Inferior parietal cortex (tissue), 1 donor: ENCODE measurements at regions not wholly inside any gene's neighbourhood (a gene's known extent, or its start where the extent isn't known, plus 50 kb on each side); places are given as distances from the start of the nearest gene placed in this dataset.
"Not testable (repeated sequence)": the region's sequence is repeated elsewhere in the genome, so short reads cannot be mapped to it uniquely, and the experiment has no call there.

Experiments
- DNase-seq: peaks from one replicate; pipeline ENCODE4 v3.0.0-alpha.2; 2016; ENCODE audit errors: extremely low spot score

DNA sequence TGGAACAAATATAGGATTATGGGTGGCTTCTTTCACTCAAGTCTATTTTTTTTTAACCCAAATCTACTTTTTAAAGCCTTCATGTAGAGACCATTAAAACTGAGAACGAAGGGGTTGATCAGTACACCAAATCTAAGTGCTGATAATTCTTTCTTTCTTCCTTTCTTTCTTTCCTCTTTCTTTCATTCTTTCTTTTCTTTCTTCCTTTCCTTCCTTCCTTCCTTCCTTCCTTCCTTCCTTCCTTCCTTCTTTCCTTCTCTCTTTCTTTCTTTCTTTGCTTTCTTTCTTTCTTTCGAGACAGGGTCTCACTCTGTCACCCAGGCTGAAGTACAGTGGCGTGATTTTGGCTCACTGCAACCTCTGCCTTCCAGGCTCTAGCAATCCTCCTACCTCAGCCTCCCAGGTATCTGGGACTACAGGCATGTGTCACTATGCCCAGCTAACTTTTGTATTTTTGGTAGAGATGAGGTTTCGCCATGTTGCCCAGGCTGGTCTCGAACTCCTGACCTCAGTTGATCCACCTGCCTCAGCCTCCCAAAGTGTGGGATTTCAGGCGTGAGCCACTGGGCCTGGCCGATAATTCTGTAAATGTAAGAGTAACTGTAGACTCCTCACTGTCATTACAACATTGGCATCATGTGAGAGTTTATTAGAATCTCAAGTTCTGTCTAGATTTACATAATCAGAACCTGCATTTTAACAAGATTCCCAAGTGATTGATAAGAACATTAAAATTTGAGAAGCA, 236.4 kb downstream of the TFEC start:
- no peak for DNase-seq

DNA sequence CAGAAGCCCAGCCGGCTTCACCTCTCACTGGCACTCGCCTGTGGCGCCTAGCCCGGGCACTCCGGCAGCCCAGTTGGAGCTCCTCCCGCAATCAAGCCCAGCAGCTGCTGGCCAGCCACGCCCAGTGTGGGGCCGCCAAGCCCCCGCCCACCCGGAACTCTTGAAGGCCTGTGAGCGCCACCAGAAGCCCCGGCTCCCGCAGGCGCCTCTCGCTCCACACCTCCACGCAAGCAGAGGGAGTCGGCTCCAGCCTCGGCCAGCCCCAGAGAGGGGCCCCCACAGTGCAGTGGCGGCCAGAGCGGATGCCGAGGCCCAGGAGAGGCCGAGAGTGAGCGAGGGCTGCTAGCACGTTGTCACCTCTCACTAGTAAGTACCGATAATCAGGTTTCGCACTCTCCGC, 240.7 kb downstream of the TFEC start:
- no peak for DNase-seq

DNA sequence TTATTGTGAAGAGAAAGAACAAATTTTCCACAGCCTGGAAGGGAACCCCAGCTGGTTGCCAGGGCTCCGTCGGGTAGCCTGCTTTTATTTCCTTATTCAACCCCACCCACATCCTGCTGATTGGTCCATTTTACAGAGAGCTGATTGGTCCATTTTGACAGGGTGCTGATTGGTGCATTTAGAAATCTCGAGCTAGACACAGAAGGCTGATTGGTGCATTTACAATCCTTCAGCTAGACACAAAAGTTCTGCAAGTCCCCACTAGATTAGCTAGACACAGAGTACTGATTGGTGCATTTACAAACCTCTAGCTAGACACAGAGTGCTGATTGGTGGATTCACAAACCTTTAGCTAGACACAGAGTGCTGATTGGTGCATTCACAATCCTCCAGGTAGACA, 241.1 kb downstream of the TFEC start:
- DNase-seq, result not testable (repeated sequence)

DNA sequence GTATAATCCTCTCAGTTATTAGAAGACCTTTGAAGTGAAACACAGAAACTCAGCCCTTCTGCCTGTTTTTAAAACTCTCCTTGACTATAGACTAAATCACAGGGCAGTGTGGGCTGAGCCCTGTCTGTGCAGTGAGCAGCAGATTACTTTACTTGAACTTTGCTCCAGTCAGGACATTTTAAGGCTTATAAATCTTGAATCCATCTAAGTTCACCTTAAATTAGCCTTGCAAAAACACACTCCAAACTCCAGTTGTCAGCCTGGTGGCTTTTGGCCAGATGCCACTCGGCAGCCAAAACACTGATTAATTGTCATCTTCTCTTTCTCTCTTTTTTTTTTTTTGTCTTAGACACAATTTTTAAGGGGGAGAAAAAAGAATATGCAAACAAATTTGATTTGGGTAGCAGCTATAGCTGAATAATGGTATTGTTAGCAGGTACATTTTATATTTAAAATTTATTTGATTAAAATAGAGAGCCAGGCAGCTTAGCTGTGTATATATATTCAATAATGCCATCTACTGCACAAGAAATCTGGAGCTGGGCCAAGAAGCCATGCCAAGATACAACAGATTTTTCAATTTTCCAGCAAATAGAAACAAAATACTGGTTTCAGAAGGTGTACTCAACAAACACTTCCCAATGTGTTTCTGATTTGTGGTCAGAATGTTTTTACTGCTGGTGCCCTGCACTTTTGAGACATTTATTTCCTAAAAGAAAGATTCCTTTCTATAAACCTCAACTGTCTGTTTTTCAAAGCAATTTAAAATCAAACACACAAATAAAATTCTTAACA, 247.7 kb downstream of the TFEC start:
- DNase-seq, result no peak

DNA sequence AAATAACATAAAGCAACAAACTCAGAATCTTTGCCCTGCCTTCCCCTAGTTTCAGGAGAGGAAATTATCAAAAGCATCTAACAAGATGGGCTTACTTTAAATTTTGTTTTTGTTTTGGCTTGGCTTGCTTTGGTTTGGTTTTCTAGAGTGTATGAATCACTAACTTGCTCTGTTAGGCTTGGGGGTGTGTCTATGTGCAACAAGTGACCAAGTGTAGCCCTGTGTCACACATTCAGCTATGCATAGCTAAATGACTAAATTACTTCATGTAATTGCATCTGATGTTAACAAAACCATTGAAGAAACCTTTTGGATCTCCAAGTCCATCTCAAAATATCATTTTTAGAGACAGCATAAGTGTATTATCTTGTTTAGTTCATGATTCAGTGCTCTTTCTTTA, 251.0 kb downstream of the TFEC start:
- DNase-seq, result no peak

DNA sequence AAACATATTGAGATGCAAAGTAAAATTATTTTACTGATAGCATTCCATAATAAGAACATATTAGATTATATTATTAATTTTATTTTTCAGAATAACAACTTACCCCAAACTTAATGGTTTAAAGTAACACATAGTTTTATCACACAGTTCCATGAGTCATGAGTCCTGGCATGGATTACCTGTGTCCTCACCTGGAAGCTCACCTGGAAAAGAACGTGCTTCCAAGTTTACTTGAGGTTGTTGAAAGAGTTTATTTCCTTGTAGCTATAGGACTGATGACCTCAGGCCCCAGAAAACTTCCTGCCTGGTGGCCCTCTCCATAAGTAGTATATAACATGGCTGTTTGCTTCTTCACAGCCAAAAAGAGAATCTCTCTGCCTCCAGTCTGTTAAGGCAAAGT, 254.6 kb downstream of the TFEC start:
- no peak for DNase-seq

DNA sequence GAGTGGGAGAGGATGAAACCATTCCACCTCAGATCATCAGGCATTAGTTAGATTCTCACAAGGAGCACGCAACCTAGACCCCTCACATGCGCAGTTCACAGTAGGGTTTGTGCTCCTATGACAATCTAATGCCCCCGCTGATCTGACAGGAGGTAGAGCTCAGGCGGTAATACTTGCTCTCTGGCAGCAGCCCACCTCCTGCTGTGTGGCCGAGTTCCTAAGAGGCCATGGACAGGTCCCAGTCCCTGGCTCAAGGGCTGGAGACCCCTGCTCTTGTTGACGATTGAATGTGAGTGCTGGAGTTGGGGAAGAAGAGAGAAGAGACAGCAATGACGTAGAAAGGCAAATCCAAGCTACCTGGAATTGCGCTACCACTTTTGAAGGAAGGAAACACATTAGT, 267.2 kb downstream of the TFEC start:
- no peak for DNase-seq

DNA sequence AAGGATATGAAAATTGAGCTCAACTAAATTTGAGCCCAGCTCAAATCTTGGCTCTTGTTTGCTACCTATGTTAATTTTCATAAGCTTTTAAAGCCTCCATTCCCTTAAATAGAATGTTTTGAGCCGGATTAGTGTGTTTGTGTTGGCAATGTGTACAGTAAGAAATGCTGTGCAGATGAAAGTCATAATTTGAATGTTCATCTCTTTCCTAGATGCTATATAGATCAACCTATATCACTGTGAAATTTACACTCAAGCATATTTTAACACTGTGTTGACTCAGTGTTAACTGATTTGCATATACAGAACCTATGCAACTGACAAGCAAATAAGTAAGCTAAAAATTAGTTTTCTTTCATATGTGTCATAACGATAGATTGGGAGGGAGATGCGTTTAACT, 272.5 kb downstream of the TFEC start:
- DNase-seq, result no peak

DNA sequence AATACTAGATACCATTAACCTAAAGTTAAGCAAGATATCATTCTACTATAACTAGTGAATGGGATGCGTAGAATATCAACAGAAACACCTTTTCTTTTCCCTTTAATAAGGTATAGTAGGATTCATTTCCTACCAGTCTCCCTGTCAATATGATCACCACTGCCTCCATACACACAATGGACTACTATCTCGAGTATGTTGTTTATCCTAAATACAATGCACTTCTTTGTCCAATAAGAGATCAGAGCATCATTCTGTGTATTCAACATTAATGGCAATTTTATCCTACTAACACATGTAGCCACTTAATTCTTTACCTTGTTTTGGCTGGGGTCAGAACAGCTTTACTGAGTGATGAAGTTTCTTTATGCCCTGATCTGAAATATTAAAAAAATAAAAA, 276.3 kb downstream of the TFEC start:
- DNase-seq, result no peak

DNA sequence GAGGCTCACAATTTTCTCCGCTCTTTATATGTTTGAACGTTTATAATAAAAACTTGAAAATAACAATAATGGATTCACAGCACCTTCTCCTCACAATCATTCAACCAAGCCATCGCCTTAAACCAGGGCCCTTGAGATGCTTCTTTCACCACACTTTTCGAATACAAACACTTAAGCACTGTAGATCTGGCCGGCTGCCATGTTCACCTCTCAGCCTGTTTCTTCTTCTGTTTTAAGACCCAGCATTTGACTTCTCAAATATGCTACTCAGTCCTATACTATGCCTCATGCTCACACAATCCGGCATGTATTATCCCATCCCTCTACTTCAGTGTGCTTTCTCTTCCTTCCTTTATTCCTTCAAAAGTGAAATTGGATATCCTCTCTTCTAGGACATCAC, 280.6 kb downstream of the TFEC start:
- DNase-seq, result no peak

DNA sequence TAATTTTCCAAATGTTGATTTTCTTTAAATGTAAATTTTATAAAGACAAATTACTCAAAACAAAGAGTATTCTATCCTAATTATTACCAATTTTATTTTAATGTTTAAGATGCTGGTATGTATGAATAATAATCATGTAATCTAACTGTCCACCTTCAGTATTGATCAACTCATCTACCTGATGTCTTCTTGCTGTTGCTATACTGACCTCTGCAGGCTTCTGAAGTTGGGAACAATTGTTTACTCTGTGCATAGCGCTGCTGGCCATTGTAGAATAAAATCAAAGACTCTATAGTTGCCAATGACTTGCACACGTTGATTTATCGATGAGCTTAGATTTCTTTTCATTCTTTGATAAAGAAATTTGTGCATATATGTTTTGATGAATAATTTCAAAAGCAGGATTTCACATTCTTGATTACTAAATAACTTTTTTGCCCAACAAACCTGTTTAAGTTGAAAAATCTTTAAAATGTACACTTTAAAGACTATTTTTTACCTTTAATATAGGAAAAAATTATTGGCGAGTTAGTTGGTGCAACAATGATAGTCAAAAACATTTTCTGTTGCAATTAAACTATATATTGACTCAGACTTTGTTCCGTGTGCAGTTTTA, 282.3 kb downstream of the TFEC start:
- DNase-seq, result no peak

DNA sequence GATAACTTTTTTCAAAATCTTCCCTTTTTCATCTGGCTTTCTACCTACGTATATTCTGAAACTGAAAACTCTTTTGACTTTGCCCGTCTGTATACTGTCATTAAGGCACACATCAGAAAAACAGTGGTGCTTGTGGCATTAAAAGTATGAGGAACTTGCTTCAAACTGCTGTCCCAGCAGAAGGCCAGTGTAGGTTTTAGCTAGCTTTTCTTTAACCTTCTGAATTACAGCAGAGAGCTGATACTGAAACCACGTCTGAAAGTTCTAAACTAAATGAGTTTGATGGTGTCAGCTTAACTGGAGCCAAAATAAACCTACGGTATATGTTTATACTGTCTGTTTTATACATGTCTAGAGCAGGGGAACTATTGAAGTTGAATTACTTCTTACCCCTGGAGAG, 283.4 kb downstream of the TFEC start:
- DNase-seq, result no peak

DNA sequence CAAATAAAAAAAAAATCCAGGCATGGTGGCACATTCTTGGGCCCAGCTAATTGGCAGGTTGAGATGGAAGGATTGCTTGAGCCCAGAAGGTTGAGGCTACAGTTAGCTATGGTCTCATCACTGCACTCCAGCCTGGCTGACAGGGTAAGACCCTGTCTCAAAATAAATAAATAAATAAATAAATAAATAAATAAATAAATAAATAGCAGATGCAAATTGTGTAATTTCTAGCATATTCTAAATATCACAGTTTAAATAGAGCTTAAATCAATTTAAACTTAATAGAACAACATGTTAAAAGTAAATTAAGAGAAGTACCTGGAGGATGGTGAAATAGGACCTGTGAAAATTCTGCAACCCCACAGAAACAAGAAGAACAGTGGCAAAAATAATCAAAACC, 290.5 kb downstream of the TFEC start:
- DNase-seq, result no peak

DNA sequence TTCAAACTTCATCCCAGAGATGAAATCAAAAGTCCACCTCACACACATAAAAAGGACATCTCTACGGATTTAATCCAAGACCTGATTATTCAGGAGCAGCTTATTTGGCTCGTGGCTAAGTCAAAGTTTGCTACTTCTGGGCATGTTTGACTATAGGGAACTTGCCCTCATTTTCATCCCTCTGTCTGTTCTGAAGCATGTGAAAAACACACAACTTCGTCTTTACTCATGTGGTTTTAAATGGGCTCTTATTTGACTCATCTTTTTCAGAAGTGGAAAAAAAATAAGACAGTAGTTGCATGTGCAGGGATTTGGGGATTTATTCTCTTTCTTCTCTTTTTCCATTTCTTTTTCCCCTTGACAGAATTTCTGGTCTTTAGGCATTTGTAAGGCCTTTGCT, 295.9 kb downstream of the TFEC start:
- no peak for DNase-seq

DNA sequence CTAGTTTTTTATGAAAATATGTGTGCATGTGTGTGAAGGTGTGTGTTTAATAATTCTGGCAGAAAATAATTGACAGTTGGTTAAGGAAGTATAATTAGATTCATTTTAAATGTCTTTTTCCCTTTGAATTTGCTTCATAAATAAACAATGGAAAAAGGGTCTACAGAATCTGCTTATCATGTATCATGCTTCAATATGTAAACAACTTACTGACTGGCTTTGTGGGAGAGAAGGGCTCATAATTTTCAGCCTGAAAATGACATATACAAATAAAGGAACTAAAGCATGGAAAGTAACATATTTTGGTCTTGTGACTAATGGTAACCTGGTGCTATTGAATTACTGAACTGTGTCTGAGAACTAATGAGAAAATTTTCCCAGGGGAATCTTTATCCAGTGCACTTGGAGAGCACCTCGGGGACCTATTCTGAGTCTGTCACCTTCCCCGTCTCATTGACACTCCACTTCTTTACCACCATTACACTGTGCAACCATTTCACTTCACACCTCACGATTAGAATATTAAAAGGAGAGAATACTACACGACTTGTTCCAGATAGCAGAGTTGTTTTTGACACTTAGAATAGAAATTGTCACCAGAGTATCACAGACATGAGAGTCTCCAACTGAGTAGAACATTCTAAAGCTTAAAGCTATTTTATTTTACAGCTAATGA, 298.6 kb downstream of the TFEC start:
- no peak for DNase-seq

DNA sequence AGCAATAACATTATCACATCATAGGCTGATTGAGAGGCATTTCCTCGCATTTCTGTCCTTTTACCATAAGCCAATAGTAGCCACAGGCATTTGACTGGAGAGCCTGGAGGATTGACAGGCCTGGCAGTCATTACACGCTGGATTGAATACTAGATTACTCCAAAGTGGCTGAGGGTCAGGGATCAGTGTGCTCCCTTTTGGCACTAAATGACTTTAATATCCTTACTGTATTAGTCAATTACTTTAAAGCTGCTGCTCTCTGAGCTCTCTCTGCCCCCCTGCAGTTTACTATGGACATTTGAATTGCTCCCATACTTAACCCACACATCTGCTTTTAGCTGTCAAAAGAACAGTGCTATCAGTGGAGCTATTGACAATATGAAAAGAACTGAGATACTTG, 302.0 kb downstream of the TFEC start:
- no peak for DNase-seq

DNA sequence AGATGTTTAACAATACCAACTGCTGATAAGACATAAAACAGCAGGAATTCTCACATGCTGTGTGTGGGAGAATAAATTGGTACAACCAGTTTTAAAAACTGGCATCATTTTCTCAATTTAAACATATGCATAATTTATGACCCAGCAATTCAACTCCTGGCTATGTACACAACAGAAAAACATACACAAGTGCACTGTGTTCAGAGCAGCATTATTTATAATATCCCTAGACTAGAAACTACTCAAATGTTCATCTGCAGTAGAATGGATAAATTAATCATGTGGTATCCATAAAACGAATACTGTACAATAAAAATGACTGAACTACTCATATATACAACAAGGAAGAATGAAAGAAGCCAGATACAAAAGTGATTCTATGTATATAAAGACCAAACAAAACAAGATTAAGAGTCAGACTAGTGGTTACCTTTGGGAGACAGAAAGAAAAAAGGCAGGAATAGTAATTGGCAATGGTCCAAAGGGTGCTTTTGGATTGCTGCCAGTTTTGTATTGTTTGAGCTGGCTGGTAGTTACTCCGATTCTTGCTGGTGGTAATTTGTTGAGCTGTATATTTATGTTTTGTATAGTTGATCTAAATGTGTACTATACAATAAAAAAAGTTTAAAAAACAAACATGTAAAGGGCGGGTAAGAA, 306.0 kb downstream of the TFEC start:
- DNase-seq, result no peak

DNA sequence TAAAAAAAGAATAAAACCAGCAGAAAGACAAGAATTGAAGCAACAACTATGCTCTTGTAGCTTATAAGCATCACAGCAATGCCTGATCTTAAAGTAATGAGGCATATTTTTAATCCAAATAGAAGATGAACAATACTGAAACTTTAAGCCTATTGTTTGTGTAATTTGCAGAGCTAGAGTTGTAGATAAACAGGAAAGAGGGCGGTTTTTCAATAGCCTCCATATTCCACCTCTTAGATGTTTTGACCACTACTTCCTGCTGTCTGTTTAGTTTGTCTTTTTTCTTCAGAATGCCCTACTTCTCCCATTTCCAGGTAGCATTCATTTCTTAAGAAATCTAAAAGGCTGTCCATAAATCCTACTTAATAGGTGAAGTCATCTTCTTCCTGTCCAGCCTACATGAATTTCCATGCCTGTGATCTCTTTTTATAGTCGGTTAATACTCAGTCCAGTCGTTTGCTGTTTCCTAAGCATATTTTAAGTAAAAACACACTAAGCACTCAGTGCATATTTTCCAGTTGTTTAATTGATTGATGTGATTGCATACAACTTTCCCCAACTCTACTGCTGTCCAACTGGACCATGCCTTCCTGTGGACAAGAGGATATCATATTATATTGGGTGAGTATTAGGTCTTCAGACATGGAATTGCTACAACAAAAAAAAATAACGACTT, 308.1 kb downstream of the TFEC start:
- no peak for DNase-seq

DNA sequence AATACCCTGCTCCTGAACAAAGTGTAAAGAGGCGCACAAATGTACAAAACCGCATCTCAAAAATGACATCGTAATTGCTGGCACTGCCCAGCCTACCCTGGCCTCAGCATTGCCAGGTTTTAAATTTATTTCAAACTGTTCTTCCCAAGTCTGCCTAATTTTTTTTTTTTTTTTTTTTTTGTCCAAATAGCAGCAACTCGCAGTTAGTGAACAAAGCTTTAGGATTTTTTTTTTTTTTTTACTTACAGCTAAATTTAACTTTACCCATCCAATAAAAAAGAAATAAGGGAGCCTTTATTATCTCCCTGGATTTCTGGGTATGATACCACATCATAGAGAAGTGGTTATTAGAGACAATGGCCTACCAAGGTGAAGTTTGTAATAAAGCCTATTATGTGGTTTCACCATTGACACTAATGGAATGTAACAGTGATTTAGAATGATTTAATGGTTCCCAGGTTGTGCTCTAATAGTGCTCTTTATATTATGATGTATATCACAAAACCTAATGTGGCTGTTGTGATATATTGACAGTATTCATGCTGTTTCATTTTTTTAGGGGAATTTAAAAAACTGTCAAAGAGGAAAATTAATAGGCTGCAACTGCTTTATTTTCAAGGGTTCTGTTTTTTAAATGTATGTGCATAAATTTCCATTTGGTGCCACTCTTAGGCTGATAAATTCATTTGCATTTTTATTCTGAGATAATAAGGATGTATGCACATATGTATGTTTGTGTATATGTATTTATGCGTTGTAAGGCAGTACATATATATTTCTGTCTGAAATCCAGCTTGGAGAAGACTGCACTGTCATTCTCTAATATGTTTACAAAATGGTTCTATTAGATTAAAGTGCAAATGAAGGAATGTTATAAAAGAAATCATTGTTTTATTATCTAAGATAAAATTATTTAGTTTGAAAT, 309.0 kb downstream of the TFEC start:
- DNase-seq, result no peak

DNA sequence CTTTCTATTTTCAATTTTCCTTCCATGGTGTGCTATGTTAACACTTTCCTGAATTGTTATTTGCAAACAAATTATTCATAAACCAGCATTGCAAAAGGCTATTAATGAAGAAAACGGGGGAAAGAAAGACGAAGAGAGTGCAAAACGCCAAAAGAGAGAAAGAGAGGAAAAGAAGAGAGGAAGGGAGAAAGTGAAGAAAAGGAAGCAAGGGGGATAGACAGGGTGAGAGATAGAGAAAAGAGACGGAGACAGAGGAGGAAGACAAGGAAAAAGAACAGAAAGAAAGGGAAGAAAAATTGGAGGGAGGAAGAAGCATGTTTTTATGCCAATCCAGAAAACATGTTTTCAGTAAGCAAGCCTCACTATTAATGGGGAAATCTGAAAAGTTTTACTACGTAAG, 310.6 kb downstream of the TFEC start:
- no peak for DNase-seq
